ENCODE measurements at regions not wholly inside any gene's neighbourhood (a gene's known extent, or its start where the extent isn't known, plus 50 kb on each side); places are given as distances from the start of the nearest gene placed in this dataset.
"Not testable (repeated sequence)": the region's sequence is repeated elsewhere in the genome, so short reads cannot be mapped to it uniquely, and the experiment has no call there.

DNA sequence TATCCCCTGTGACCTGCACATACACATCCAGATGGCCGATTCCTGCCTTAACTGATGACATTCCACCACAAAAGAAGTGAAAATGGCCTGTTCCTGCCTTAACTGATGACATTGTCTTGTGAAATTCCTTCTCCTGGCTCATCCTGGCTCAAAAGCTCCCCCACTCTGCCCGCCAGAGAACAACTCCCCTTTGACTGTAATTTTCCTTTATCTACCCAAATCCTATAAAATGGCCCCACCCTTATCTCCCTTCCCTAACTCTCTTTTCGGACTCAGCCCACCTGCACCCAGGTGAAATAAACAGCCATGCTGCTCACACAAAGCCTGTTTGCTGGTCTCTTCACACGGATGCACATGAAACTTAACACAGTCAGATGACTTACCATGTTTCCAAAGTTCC lies 403.8 kb downstream of the TBC1D32 start:
- DNase-seq (ENCODE audit: low spot score) = not testable (repeated sequence)

DNA sequence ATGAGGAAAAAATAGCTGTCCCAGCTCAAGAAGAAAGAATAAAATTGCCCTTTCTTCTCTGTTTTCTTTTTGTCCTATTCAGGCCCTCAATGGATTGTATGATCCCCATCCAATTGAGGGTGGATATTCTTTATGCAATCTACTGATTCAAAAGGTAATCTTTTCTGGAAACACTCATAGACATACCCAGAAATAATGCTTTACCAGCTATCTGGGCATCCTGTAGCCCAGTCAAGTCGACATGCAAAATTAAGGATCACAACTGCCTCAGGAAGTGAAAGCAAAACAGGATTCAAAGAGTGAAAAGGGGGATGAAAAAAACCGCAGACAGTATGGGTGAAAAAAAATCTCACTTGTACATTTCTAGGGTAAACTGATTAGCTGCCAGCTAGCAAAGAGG lies 410.1 kb downstream of the TBC1D32 start:
- DNase-seq (ENCODE audit: low spot score) = no peak

DNA sequence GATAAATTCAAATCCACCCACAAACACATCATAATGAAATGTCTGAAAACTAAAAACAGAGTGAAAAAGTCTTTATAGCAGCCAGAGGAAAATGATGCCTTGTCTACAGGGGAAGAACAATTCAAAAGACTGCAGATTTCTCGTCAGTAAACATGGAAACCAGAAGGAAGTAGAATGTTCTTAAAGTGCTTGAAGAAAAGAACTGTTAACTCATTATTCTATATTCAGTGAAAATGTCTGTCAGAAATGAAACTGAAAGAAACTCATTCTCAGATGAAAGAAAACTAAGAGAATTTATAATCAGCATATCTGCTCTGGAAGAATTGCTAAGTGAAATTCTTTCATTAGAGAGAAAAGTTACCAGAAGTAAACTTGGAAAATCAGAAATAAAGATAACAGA lies 416.1 kb downstream of the TBC1D32 start:
- no peak for DNase-seq (ENCODE audit: low spot score)

DNA sequence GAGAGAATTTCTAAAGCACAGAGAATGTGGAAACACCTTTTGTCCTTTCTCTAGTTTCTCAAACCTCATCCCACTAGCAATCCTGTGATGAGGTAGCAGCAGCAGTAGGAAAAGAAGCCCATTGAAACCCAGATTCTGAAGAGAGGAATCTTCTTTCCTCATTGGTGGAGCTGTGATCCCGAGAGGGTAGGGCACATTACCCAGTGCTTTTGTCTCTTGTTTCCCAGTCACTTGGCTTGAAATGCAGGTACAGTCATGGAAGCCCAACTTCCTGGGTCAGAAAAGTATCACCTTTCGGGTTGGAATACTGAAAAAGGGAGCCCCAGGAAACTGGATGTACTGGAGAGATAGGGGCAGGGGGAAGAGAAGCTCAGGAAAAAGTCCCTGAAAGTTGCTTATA lies 417.4 kb downstream of the TBC1D32 start:
- DNase-seq (ENCODE audit: low spot score) = no peak

DNA sequence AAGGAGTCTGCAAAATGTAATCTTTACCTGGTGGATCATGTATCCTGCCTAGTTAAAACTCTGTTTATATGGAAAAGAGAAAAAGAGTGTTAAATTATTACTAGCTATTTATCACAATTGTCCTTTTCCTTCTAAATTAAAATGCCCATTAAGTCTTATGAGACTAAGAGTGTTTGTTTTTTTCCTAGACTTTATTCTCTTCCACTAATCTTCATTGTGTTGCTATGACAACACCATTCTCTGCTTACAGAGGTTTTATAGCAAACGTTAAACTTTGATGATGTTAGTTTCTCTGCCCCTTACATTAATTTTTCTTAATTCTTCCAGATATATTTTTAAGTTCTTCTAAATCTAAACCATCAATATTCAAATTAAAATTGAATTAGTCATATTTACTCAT lies 420.8 kb downstream of the TBC1D32 start:
- DNase-seq (ENCODE audit: low spot score) = no peak

DNA sequence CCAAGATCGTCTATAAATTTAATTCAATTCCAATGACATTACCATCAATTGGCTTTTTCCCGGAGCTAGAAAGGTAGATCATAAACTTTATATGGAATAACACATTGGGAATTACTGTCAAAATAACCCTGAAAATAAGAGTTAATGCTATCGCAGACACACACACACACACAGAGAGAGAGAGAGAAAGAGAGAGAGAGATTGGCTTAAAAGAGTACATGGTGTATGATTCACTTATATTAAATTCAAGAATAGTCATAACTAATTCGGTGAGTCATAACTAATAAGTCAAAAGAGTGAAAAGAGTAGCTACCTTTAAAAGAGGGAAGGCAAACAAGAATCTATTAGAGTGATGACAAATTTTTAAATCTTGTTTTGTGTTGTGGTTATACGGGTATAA lies 425.5 kb downstream of the TBC1D32 start:
- DNase-seq (ENCODE audit: low spot score) = no peak

DNA sequence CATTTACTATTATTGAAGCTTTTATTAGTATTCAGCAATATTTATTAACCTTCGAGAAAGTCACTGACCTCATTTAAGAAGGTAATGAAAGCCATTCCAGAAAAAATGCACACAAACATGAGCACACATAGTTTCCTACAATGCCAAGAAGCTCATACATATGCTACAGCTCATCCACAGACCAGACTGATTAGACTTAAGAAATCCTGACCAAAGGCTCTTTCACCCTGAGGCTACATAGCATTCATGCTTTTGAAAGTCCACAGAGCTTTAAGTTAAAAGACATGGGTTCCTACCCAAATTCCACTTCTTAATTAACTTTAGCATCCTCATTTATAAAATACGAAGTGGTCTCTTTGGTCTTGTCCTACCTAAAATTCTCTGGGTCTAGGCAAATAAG lies 430.4 kb downstream of the TBC1D32 start:
- no peak for DNase-seq (ENCODE audit: low spot score)

DNA sequence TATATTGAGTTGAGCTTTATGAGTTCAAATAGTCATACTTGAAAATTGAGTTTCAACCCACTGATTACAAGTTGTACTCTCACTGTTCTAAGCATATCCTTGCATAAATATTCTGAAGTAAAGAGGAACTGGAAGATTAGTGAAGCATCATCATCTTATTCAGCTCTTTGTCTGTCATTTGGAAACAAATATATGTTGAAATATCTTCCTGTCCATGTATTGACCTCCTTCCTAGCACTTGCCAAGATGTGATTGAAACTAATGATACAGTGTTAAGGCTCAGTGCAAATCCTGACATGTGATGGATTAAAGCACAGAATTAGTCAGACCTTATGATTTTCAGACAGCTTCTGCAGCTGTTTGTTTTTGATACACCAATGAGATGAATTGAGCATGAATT lies 434.3 kb downstream of the TBC1D32 start:
- DNase-seq (ENCODE audit: low spot score) = no peak

DNA sequence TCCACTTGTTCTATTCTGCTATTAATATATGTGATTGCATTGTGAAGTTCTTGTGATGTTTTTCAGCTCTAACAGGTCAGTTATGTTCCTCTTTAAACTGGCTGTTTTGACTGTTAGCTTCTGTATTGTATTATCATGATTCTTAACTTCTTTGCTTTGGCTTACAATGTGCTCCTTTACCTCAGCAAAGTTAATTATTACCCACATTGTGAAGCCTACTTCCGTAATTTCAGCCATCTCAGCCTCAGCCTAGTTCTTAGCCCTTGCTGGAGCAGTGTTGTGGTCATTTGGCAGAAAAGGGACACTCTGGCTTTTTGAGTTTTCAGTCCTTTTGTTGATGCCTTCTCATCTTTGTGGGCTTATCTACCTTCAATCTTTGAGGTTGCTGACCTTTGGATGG lies 440.2 kb downstream of the TBC1D32 start:
- no peak for DNase-seq (ENCODE audit: low spot score)

DNA sequence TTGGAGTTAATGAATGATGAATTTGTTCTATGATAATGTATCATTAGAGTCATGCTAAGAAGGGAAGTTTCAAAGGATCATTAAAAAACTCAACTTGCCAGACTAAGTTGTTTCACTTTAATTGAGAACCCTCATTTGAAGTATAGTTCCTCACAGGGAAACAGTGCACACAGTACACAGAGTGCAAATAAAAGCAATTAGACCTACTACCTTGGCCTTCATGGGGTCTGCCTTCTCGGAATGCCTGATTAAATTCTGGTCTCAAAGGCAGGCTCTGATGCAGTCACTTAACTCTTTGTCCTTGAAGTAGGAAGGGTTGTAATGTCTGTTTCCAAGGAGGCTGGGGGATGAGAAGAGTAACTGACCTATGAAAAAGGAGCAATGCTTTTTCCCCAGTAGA lies 457.3 kb downstream of the TBC1D32 start:
- DNase-seq (ENCODE audit: low spot score) = no peak

DNA sequence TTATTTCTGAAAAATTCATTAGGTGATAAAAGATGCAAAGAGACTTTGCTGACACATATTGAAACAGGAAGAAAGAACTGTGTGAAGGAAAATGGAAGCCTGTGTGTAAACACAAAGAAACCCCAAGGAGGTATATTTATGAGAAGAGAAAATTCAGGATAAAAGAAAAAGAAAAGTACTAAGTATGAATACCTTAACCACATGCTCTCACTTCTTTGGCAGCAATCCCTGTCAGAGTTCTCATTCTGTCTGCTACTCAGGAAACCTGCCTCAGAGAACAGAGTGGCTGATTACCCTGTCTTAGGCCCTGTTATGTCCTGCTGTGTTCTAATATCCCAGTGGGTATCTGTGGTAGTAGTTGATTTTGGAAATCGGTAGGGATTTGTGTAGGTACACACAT lies 457.9 kb downstream of the TBC1D32 start:
- no peak for DNase-seq (ENCODE audit: low spot score)

DNA sequence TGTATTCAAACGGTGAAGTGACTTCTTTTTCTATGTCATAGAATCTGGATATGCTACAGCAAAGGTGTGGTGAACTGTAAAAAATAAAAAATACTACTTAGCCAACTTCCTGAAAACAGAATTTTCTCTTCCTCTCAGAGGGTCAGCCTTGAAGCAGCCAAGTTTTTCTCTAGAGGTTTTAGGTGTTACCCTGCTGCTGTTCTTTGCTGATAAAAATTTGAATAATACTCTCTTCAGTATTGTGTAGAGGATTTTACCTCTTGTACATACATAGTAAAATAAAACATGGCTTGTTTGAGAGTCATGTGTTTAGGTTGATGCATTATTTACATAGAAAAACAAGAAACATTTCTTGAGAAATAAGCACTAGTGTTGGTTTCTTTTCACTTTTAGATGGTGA lies 458.4 kb downstream of the TBC1D32 start:
- DNase-seq (ENCODE audit: low spot score) = no peak

DNA sequence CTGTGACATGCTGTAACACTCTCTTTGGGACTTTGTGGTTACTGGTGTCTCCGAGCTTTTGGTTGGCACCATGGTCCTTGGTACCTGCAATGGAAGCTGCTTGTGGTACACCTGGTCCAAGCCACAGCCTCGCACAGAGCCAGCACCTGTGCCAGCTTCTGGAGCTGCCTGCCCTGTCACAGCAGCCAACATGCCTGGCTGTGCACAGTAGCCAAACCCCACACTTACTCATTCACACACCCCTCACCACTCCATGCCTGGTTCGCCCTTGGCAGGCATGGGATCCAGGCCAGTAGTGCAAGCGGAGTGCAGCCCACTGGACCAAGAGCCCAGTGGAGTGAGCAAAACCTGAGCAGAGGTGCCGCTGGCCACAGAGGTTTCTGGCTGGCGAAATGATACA lies 459.9 kb downstream of the TBC1D32 start:
- DNase-seq (ENCODE audit: low spot score) = no peak

DNA sequence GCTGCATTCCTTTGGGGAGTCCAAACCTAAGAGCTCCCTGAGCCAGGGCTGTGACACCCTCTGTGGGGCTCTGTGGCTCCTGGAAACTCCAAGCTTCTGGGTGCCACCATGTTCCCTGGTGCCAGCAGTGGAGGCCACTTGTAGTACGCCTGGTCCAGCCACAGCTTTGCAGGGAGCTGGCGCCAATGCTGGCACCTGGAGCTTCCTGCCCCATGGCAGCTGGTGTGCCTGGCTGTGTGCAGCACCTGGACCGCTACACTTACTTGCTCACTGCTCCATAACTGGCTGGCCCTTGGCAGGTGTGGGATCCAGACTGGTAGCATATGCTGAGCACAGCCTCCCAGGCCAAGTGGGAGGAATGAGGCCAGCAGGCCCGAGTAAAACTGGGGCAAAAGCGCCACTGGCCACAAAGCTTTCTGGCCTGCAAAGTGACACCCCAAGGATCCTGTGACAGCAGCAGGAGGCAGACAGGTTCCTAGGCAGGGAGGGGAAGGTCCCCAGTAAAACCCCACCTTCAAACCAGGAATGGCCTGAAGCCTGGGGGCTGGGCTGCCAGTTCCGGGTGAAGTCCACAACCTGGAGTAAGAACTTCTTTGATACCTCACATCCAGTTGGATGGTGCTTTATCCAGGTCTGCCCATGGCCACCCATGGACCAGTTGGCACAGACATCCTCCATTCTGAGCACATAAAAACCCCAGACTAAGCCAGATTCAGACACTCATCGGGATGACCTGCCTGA lies 461.0 kb downstream of the TBC1D32 start:
- DNase-seq (ENCODE audit: low spot score) = no peak

DNA sequence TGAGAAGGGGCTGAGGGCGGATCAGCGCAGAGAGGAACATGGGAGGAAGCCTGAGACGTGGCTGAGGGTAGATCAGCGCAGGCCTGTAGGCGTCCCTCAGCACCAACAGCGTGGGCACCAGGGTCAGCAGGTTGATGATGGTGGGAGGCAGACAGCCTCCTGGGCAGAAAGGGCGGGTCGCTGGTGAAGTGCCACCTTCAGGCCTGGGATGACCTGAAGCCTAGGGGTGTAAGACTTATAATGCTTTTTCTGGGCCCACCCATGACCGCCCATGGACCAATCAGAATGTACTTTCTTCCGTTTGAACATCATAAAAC lies 462.1 kb downstream of the TBC1D32 start:
- DNase-seq (ENCODE audit: low spot score) = no peak

DNA sequence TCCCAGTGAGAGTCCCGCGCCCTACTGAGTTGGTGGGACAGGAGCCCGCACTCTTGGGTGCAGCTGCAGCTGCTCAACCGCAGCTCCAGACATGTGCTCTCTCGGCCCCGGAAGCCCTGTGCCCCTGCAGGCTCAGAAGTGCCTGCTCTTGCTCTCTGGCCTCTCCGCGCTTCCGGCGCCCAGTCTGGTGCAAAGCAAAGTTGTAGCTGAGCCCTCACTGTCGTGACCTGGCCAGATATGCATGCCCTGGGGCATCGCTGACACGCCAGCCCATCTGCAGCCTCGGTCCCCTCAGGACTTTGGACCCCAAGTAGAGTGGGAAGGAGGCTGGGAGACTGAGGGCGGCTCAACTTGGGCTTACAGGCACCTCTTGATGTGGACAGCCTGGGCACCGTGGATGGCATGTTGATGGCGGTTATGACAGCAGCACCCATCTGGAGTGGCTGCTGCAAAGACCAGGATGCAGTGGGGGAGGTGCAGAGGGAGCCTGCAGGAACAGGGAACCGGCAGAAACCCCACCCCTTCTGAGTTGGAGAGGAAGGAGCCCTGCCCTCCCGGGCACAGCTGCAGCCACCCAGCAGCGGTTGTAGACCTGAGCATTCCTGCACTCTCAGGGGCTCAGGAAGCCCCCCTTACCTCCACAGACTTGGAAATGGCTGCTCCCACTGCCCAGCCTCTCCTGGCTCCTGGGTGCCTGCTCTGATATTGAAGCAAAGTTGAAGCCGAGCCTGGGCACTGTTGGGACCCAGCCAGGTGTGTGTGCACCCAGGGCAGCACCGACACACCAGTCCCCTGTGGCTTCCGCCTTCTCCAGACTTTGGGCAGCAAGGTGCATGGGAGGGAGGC lies 462.6 kb downstream of the TBC1D32 start:
- DNase-seq (ENCODE audit: low spot score) = no peak

DNA sequence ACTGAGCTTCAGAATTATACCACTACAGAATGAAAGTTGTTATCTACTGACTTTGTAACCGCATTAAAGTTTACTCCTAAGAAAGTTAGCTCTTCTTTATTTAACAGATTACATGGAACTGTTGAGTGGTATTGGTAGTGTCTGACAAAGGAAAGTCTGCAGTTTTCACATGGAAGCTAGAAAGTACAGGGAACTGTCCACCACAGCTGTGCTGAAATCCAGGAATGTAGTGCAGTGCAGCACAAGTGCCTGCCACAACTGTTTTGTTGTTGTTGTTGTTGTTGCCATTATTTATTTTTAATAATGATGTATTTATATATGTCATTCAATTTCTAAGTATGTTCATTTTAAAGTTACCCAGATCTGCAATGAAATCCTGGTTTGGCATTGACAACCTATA lies 464.9 kb downstream of the TBC1D32 start:
- no peak for DNase-seq (ENCODE audit: low spot score)

DNA sequence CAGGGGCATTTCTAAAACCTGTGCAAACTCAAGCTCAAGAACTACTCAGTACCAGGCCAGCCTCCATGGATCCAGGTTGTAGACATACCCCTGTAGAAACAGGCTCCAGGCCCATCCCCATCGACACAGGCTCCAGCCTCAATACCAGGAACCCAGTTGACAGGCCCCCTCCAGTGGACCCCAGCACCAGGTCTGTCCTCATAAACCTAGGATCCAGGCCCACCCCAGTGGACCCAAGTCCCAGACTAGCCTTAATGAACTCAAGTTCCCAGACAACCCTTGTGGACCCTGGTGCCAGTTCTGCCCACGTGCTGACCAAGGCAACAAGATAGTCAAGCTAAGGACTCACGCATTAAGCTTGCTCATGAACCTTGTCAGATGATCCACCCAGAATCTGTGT lies 476.9 kb downstream of the TBC1D32 start:
- no peak for DNase-seq (ENCODE audit: low spot score)

DNA sequence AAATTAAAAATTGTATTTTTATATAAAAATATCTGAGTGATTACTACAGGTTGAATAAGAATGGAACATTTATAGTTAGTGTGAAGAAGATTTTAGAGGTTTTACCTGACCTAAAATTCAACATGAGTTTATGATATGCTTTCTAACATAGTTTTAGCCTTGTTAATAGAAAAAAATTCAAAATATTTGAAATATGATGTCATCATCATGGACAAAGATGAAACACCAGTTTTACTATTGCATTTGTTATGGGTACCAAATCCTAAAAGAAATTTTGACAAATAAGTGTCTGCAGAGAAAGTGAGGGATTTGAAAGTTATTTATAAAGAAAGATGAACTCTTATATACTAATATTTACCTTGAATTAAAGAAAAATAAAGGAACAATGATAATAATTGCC lies 479.7 kb downstream of the TBC1D32 start:
- no peak for DNase-seq (ENCODE audit: low spot score)

DNA sequence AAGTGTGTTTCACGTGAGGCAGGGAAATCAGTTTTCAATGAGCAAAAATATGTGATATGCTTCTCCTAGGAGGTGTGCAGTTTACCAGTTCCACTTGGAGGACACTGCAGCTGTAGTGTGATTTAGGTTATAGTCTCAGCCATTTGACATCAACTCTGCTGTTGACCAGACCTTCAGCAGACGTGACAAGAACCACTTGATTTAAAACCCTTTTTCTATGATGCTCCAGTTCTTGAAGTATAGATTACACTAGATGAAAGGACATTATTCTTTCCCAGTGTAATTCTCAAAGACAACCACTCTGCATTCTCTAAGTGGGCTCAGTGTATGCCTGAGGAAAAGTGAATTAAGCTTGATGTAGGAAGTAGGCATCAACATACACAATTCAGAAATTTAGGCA lies 480.8 kb downstream of the TBC1D32 start:
- DNase-seq (ENCODE audit: low spot score) = no peak

DNA sequence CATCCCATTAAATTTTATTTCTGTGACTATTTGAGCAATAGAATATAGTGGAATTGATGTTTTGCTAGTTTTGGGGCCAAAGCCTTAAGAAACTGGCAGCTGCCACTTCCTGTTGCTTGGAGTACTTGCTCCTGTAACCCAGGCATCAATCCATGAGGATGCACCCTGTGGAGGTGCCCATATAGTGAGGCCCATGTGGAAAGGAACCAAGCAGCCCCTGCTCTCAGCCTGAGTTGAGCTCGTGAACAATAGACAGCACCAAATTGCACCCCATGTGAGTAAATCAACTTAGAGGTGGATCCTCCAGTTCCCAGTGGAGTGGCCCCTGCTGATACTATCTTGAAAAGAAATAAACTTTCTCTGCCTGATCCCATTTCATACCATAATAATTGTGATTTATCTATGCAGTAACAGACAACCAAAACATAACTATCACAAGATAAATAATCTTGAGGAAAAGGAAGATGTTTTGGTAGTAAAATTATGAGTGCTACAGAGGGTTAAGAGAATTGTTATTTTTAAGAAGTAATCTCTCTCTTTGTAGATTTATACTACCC lies 481.9 kb downstream of the TBC1D32 start:
- DNase-seq (ENCODE audit: low spot score) = no peak

DNA sequence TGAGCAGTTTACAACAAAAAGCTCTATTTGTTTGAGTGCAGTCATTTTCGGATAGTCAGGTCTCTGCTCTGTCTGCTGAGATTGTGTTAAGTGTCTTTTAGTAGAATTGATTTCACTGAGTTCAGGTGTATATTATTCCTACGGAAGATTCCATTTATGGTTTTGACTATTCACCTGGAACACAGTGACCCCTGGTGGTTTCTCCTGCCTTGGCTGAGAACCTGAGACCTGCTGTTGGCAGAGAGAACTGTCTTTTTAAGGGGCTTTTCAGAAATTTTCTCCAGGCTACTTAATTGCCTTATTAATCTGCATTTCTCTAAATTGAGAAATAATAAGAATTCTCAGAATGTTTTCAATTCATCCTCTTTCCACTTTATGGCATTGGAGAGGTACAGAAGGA lies 508.0 kb downstream of the TBC1D32 start:
- no peak for DNase-seq (ENCODE audit: low spot score)

DNA sequence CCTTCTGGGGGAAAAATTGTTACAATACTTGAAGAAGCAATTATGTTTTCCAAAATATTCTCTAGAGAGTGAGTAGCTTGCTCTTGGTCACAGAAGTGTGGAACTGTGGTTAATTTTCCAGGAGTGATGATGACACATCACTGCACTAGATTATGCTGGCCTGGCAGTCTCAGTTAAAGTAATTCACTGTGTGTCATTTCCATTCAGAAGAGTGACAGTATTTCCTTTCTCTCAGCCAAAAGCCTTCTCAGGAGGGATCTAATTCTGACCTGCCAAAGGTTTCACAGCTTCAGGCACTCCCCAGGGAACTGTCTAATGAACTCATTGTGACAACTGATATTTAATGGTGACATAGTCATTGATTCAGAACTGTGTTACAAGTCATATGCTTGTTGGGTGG lies 517.5 kb downstream of the TBC1D32 start:
- no peak for DNase-seq (ENCODE audit: low spot score)

DNA sequence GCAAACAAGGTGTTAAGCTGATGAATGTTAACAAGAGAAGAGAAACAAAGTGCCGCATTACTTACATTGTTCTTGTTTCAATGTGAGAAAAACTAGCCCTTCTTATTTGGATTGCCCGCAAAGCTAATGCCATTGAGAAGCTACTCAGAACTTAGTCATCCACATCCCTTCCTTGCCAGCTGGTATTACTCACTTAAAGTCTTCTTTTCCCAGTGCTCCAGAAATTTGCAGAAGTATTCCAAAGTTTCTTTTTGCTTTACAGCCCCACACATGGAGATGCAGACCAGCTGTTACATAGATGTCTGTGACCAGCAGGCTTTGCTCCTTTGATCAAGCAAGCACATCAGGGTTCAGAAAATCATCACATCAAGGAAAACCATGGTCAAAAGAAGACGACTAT lies 529.0 kb downstream of the TBC1D32 start:
- DNase-seq (ENCODE audit: low spot score) = no peak
